Dermis microvascular lymphatic vessel endothelial cell (primary cell): ENCODE measurements at regions not wholly inside any gene's neighbourhood (a gene's known extent, or its start where the extent isn't known, plus 50 kb on each side); places are given as distances from the start of the nearest gene placed in this dataset.
"Not testable (repeated sequence)": the region's sequence is repeated elsewhere in the genome, so short reads cannot be mapped to it uniquely, and the experiment has no call there.

Experiments used
- DNase-seq, 2 donors: peaks; one replicate each; pipeline versions ENCODE4 v3.0.0 to v3.0.0-alpha.2; 2010; ENCODE audit warnings: low read depth in 2 of 2

DNA sequence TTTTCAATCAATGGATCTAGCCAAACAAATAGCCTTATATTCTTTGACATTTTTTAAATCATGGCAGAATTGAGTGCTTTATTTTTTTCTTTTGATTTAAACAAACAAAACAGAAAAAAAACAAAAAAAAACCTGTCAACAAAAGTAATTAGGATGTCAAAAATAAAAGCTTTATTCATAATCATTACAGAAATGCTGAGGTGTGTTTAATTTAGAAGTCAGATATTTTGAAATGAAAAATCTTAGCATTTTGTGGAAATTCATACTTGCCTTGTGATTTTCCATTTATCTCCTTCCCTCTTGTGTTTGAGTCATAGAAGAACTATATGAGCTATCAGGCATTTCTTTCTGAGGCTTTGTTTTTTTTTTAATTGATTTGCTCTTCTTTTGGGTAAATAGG is 387.0 kb upstream of the STXBP6 start:
- no peak for DNase-seq

DNA sequence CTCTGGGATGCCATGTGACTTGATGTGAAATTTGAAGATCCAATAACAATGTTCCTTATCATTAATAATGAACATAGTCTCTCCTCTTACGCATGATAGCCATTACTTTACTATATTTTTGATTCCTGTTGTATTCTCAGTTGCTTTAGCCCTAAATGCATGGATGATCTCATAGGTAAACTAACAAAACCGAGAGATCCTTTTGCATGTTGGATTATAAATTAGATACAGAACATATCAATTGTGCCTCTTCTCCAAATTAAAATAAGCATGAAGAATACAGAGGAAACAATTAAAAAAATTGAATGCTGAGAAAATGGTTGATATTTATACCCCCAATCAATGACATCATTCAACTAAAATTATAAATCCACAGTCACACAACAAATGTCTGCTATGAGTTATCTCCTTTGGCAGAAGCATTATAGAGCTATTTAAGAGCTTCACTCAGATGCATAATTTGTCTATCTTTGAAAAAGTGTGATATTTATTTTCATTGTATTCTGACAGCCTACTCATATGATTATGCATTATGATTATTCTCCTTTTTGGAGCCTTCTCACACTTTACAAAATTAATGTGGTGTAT is 386.4 kb upstream of the STXBP6 start:
- DNase-seq = no peak

DNA sequence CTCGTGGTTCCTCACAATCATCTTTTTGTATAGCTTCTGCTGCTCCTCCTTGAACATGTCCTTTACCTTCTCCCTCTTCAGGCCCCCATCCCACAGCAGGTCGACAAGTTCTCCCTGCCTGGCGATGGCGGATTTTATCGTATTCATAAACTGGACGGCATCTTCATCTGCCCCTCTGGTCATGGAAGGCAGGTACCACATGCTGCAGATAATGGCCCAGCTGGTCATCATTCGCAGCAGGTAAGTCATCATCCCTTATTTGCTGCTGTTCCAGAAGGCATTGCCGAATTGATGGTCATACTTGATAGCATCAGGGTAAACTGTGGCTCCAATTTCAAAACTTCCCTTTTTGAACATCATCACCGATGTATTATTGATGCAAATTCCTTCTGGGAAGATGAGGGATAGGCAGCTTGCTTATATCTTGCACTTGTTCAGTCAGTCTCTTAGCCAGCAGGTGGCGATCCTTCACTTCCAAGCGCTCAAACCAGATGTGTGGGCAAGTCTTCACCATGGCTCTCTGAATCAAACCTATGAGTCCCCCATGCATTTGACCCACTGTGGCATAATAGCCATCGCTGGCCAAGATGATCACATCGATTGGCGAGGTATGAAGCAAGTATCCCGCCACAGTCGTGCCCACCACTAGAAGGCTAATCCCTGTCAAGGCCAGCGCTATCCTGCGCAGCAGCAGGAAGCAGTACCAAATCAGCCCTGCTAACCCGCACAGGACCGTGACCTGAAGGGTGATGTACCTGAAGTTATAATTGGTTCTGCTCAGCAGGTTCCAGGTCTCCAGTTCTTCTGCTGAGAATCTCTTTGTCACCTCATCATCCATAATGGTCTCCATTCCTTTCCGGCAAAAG is 381.5 kb upstream of the STXBP6 start:
- no peak for DNase-seq

DNA sequence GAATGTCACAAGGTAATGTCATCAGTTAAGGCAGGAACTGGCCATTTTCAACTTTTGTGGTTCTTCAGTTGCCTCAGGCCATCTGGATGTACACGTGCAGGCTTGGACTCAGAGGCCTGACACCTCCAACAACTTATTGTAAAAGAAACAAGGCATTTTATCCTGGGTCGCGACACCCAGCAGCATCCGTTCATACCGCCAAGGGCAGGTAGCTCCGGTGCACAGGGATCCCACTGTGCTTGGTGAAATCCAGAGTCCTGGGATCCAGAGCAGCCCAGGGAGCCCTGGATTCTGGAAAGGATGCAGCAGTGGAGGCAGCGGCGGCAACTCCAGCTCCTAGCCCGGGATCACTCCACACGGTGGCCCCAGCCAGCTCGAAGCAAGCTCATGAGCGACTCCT is 380.9 kb upstream of the STXBP6 start:
- no peak for DNase-seq

DNA sequence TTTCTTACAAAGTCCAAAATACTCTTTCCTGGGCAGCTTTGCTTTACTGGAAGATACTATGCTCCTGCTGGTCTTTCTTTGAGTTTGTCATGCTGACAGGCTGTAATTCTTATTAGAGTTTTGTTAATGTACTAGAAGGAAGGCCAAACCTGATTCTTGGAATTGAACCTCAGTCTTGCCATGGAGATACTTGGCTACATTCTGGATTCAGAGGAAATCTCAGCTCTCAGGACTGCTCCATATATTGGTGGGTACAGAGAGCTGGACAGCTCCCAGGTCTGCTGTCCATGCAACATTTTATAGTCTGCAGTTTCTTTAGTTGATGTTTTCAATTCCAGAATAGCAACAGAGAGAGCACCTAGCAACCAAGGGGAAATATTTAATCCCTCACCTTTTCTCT is 363.1 kb upstream of the STXBP6 start:
- DNase-seq = no peak

DNA sequence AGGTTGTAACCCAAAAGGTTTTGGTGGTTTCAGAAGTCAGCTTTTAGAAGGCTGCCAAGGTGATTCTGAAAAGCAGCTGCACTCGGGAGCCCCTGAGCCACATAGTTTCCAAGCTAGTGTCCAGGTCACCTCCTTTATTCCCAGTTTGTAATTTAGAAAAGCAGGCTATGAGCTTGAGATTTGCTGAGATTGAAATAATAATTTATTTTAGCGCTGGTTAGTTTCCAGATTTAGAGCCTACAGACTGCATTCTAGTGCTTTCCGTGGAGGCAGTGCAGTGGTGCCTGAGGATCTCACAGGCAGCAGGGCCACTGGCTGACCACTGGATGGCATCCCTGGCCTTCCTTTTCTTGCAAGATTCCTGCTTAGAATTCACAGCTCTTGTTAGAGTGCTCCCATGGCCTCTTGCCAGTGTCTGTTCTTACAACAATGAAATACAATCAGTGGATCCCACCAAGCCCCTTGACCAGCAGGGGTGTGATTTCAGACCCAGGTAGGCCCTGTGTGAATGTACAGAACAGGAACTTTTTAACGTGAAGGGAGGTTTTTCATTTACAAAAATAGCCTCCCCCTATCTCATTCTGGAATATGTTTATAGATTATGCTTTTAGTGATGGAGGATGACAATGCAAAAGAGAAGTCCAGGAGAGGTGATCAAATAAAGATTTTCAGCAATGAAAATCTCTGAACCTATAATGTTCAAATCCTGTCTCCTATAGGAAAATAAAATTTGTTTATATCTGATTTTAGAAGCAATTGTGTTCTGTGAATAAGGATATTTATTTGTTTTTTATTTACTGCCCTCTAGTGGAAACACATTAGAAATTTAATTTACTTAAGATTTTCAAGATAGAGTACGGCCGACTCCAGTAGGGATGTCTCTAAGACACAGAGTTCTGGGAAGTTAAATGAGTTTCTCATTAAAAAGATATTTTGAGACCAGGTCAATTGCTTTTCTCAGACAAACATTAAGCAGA is 362.1 kb upstream of the STXBP6 start:
- no peak for DNase-seq

DNA sequence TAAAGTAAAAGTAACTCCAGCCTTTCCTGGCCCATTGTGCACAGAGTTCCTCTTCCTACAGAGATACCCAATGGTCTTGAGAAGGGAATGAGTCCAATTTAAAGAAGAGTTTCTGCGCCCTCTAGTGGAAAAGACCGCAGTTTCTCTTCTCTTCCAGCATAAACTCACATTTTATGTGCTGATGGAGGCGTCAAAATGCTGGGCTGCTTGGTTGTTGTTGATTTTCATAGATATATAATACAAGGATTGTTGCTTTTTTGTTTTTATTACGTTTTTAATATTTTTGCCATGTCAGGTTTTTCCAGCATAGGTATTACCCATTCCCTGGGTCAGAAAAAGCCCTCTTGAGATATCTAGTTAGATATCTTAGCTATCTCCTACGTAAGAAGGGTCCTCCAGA is 356.9 kb upstream of the STXBP6 start:
- peak in 1 of 2 donors; percentile 11 for DNase-seq

DNA sequence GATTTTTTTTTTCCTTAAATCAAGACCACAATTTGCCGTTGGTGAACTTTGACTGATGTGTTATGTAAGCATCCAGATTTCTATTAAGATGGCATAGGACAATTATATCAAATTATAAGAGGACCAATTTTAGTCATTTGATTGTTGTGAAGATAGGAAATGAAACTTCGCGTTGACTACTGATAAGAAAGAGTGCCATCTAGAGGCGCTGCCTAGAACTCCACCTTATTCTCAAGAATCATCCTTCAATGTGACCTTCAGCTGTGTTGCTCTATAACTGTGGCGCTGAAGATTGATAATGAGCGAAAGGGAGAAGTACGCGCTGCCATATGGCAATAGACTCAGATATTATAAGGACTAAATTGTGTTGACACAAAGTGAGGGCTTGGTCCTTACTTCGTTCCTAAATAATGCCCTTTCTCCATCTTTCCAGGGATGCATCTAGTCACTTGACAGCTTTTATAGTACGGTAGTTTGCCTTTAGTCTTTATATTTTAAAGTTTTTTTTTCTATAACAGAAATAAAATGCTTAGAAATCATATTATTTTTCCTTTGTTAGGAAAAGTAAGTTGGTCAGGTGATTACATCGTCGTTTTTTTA is 350.8 kb upstream of the STXBP6 start:
- peak; percentile 20 to 27 for DNase-seq

DNA sequence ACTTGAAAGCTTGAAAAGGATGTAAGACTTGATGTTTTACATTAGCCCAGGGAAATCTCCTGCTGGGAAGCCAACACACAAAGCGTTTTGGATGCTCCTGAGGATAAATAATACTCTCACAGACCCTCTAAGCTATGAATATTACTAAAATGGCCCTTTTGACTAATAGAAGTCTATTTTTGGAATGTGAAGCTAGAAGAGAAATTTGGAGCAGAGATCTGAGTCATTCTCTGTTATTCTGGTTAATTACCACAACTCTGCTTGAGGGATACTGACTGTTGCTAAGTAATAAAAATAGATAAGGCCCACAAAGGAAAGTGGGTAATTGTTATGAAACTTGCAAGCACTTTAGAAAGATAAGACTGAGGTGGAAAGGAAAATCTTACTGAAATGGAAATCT is 346.2 kb upstream of the STXBP6 start:
- no peak for DNase-seq

DNA sequence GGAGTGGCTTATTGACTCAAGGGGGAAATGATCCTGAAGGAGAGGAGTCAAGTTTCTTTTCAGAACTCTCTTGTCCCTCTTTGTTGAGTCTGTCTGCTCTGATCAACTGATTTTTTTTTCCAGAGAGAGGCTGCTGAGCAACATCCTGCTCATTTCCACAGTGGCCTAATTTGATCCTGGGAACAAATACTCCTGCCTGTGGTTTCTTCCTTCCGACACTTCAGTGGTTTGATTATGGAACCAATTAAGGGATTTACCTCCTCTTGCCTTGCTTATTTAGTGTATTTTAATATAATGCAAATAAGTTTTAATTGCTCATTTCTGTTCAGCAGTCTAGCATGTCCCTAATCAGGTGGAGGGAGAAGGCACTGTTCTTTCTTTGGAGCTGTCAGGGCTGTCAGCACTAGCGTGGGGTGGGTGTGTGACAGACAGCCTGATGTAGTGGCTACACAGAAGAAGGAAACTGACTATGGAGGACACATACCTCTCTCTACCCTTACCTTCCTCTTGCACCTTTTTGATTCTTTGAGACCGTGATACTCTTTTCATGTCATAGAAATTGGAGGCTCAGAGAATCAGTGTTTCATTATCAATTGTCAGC is 344.9 kb upstream of the STXBP6 start:
- DNase-seq = no peak

DNA sequence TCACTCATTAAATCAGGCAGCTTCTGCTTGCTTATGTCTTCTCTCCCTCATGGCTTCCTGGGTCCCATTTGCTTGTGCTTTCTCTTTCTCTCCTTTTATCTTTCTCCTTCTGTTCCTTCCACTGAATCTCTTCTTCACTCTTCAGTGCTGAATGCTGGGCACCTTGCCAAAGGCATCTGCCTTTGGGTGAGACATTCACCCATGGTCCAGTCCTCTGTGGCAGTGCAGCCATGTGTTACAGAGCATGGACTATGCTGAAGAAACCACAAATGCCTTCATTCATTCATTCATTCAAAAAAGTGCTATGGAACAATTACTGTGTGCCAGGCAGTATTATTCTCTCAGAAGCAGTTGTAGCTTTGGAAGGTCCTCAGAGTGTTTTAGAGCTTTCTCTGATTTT is 344.4 kb upstream of the STXBP6 start:
- DNase-seq = no peak

DNA sequence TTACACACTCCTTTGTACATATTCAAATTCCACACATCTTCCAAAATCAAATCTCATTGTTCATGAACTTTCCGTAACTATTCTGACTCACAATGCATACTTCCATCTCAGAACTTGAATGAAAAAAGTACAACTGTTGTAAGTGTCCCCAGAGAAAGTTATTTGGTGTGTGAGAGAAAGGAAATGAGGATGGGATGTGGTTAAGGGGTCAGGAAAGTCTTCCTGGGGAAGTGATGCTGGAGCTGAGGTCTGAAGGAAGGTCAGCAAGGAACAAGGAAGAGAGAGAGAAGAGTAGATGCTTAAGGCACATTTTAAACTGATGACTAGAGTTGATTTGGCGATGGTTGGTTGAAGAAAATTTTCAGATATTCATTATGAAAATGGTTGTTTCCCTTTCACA is 340.0 kb upstream of the STXBP6 start:
- DNase-seq = no peak

DNA sequence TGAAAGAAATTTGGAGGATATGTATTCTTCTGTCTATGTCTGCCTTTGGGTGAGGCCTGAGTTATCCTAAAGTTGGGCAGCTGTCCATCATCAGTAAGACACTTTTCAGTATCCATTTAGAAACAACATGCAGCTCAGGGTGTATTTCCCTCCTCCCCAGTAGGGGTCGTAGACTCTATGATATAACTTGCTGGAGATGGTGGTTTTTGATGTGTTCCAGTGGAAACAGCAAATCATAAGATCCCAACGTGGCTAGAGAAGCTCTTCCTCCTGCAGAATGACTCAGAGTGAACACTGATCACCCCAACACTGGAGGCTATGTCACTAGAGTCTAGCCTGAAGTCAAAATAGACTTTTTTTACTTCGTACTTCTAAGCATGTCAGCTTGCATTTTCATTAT is 331.6 kb upstream of the STXBP6 start:
- DNase-seq = no peak

DNA sequence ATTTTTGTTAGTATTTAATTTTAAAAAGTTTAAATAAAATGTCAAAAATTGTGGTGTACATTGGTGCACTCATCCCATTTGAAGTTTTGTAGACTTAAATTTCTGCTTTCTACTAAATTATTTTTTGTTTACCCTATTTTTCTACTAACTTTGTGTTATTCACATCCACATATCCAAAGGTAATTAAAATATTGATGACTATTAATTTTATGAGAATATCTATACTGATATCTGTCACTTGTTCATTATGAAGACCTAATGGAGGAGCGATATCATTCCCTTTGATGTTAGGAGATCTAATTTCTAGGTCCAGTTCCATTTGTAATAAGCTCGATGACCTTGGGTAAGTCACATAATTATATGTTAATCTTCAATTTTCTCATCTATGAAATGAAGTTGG is 325.7 kb upstream of the STXBP6 start:
- DNase-seq = no peak

DNA sequence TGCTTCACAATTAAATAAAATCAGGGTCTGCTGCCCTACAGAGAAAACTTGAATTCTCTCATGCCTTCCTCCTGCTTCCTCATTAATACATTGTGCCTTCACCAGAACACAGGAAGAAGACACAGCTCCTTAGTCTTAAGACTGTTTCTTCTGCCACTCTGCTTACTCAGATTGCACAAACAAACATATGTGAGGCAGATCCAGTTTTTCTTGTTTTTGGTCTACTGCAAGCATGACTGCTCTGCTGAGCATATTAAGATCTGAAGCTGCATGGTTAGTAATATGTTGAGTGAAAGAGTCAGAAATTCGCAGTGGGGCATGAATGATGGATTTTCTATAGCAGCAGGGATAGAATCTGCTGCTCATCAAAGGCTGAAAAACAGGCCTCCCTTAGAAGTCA is 321.1 kb upstream of the STXBP6 start:
- no peak for DNase-seq

DNA sequence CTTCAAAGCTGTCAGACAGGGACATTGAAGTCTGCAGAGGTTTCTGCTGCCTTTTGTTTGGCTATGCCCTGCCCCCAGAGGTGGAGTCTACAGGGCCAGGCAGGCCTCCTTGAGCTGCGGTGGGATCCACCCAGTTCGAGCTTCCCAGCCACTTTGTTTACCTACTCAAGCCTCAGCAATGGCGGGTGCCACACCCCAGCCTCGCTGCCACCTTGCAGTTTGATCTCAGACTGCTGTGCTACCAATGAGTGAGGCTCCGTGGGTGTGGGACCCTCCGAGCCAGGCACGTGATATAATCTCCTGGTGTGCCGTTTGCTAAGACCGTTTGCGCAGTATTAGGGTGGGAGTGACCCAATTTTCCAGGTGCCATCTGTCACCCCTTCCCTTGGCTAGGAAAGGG is 320.1 kb upstream of the STXBP6 start:
- DNase-seq = not testable (repeated sequence)

DNA sequence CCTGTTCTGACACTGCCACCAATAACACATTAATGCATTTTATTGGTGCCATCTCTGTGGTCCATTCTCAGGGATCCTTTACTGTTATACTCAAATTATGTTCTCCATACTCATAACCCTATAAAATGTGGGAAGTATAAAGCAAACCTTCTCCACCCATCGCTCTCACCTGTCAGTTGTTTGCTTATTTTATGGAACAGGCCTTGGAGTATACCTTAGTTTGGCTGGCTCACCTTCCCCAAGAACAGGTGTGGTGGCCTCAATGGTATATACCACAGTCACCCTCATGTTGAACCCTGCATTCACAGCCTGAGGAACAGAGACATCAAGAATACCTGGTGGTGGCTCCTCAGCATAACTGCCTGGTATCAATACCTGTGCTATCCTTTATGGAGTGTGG is 308.4 kb upstream of the STXBP6 start:
- no peak for DNase-seq

DNA sequence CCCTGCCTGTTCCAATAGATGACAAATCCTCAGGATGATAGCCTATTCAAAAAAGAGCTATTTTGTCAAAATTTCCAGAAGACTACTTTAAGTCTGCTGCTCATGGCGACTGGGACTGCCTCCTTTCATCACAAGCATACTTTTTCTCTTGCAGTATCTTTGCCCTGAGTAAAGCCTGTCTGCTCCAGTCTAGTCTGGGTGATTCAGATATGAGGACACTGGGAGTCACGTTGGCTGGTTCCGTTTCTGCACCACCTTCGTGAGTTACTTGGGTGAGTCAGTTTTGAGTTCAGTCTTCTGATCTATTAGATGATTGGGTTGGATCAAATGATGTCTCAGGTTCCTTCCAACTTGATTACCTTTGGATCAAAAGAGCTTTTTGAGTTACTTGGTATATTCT is 301.3 kb upstream of the STXBP6 start:
- no peak for DNase-seq

DNA sequence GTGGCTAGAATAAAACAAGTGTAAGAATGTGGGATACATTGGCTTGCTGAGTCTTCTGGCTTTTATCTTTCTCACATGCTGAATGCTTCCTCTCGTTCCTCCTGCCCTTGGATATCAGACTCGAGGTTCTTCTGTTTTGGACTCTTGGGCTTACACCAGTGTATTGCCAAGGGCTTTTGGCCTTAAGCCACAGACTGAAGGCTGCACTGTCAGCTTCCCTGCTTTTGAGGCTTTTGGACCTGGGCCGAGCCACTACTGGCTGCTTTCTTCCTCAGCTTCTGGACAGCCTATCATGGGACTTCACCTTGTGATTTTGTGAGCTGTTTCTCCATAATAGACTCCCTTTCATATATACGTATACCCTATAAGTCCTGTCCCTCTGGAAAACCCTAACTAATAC is 300.9 kb upstream of the STXBP6 start:
- DNase-seq = no peak

DNA sequence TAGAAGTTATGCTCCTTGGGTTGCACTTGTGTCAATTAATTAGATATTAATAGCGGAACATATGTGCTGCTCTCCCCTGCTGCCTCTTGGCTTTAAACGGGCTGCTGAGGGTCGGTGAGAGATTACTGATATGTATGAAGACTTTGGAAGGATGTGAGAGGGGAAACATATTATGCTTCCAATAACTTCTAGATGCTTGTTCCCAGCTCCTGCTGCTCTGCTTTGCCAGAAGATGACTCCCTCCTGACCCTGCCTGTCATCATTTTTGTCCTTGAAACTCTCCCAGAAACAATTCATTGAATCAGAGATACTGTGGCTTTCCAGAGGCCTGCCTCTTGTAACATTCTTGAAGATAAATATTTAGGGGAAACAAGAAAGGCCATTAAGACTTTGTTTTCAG is 300.1 kb upstream of the STXBP6 start:
- no peak for DNase-seq

DNA sequence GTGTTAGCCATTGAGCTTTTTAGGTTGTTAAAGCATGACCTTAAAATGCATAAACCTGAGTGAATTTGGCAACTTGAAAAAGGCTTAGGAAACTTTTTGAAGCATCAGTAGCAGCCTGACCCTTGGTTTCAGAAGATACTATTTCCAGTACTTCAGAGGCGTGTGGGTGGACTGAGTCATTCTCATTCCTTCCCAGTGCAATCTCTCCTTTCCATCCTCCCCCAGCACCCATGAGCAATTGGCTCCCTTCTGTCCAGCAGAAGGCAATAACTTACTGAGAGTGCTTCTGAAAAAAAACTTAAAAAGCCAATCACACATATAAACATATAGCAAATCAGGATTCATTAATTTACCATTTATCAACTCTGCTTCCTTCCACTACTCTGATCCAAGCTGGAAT is 299.3 kb upstream of the STXBP6 start:
- DNase-seq = no peak
